RWPE2 (cell line): ENCODE measurements at regions not wholly inside any gene's neighbourhood (a gene's known extent, or its start where the extent isn't known, plus 50 kb on each side); places are given as distances from the start of the nearest gene placed in this dataset.

Source experiments
- ATAC-seq: fragments of 200-7000 bp; cut with Tn5 transposase; 3 replicates; pipeline ENCODE4 v1.9.1; 2021; ENCODE audit warnings: low read depth
- DNase-seq: peaks from one replicate; pipeline ENCODE4 v3.0.0-alpha.2; 2020; ENCODE audit warnings: low spot score
- H3K27ac ChIP-seq: fragments of 450-650 bp; 2 replicates; pipeline ENCODE4 v1.5.1; 2017; ENCODE audit warnings: mild to moderate bottlenecking; ENCODE audit not compliant: poor library complexity, severe bottlenecking
- H3K27me3 ChIP-seq: fragments of 250-450 bp; sonication (Bioruptor Pico); 2 replicates; pipeline ENCODE4 v1.5.1; 2021; ENCODE audit warnings: mild to moderate bottlenecking, moderate library complexity; ENCODE audit not compliant: insufficient read depth, poor library complexity, severe bottlenecking
- H3K36me3 ChIP-seq: fragments of 250-450 bp; sonication (Bioruptor Pico); 2 replicates; pipeline ENCODE4 v1.5.1; 2020; ENCODE audit warnings: low read depth, mild to moderate bottlenecking, moderate library complexity
- H3K4me1 ChIP-seq: fragments of 250-450 bp; sonication (Bioruptor Pico); 2 replicates; pipeline ENCODE4 v1.5.1; 2021; ENCODE audit warnings: mild to moderate bottlenecking, moderate library complexity; ENCODE audit not compliant: insufficient read depth, poor library complexity, severe bottlenecking
- H3K4me3 ChIP-seq: fragments of 250-450 bp; sonication (Bioruptor Pico); 2 replicates; pipeline ENCODE4 v1.5.1; 2021; ENCODE audit warnings: mild to moderate bottlenecking, moderate library complexity; ENCODE audit not compliant: severe bottlenecking
- H3K9me3 ChIP-seq: fragments of 250-450 bp; sonication (Bioruptor Pico); 2 replicates; pipeline ENCODE4 v1.5.1; 2021; ENCODE audit warnings: mild to moderate bottlenecking, moderate library complexity; ENCODE audit not compliant: severe bottlenecking
- TF ChIP-seq, protein P1 (sequence below): fragments of 450-650 bp; IDR thresholded peaks from one replicate; pipeline ENCODE4 v1.5.1; 2017; ENCODE audit warnings: mild to moderate bottlenecking, moderate library complexity; ENCODE audit not compliant: poor library complexity, severe bottlenecking

- DNase-seq (no peak), ATAC-seq (no peak)
- TF ChIP-seq, protein P1, sequence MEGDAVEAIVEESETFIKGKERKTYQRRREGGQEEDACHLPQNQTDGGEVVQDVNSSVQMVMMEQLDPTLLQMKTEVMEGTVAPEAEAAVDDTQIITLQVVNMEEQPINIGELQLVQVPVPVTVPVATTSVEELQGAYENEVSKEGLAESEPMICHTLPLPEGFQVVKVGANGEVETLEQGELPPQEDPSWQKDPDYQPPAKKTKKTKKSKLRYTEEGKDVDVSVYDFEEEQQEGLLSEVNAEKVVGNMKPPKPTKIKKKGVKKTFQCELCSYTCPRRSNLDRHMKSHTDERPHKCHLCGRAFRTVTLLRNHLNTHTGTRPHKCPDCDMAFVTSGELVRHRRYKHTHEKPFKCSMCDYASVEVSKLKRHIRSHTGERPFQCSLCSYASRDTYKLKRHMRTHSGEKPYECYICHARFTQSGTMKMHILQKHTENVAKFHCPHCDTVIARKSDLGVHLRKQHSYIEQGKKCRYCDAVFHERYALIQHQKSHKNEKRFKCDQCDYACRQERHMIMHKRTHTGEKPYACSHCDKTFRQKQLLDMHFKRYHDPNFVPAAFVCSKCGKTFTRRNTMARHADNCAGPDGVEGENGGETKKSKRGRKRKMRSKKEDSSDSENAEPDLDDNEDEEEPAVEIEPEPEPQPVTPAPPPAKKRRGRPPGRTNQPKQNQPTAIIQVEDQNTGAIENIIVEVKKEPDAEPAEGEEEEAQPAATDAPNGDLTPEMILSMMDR = no peak
- H3K36me3 ChIP-seq = no peaks in the 10 kb centered on the region
- H3K4me3 ChIP-seq = no peak overlapping the region
- H3K27ac ChIP-seq = no peak overlapping the region
- no peaks in the 10 kb centered on the region for H3K27me3 ChIP-seq
- no peaks in the 10 kb centered on the region for H3K4me1 ChIP-seq
- no peaks in the 10 kb centered on the region for H3K9me3 ChIP-seq
Observed at GRCh38 chr5:57582578-57583070, 100.0 kb upstream of the ACTBL2 start.

DNA sequence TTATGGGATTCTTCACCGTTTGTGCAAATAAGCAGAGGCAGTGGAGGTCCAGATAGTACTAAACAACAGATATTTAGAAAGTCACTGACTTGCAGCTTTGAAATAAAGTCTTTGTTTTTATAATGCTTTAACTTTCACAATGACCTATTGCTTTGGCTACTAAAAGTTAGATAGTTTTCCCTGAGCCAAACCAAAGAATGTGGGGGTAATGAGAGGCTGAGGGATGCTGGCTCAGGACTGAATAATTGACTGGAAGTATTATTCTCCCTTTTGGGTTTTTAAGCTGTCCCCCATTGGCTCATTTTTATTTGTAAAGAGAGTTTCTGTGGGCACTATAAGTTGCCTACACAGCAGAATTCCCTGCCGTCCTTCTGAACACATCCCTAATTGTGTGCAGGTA, 99.2 kb upstream of the ACTBL2 start:
- H3K4me1 ChIP-seq = no peaks in the 10 kb centered on the region
- no peaks in the 10 kb centered on the region for H3K27me3 ChIP-seq
- no peak overlapping the region for H3K4me3 ChIP-seq
- H3K9me3 ChIP-seq = no peaks in the 10 kb centered on the region
- DNase-seq = no peak
- no peak overlapping the region for H3K27ac ChIP-seq
- H3K36me3 ChIP-seq = no peaks in the 10 kb centered on the region
- TF ChIP-seq, protein P1 = no peak
- ATAC-seq = no peak

GRCh38 chr5:57581222-57581621, 98.6 kb upstream of the ACTBL2 start:
- no peak overlapping the region for H3K27ac ChIP-seq
- no peaks in the 10 kb centered on the region for H3K27me3 ChIP-seq
- TF ChIP-seq, protein P1 = no peak
- no peak overlapping the region for H3K4me3 ChIP-seq
- no peaks in the 10 kb centered on the region for H3K9me3 ChIP-seq
- no peaks in the 10 kb centered on the region for H3K36me3 ChIP-seq
- DNase-seq = no peak
- ATAC-seq = no peak
- no peaks in the 10 kb centered on the region for H3K4me1 ChIP-seq

GRCh38 chr5:57577432-57578175, 95.0 kb upstream of the ACTBL2 start:
- H3K4me3 ChIP-seq = no peak overlapping the region
- TF ChIP-seq, protein P1 = no peak
- DNase-seq (no peak), ATAC-seq (no peak)
- no peaks in the 10 kb centered on the region for H3K4me1 ChIP-seq
- H3K27me3 ChIP-seq = no peaks in the 10 kb centered on the region
- no peak overlapping the region for H3K27ac ChIP-seq
- no peaks in the 10 kb centered on the region for H3K9me3 ChIP-seq
- H3K36me3 ChIP-seq = no peaks in the 10 kb centered on the region

- no peak for ATAC-seq
- Histone ChIP-seq H3K4me1 (no peaks in the 10 kb centered on the region), H3K4me3 (no peak overlapping the region), H3K27me3 (no peaks in the 10 kb centered on the region), H3K9me3 (no peaks in the 10 kb centered on the region), H3K36me3 (no peaks in the 10 kb centered on the region), H3K27ac (no peak overlapping the region)
- no peak for DNase-seq
- TF ChIP-seq, protein P1 = no peak
Observed at GRCh38 chr5:57576317-57576716, 93.7 kb upstream of the ACTBL2 start.
